MCF 10A (cell line): ENCODE measurements at regions not wholly inside any gene's neighbourhood (a gene's known extent, or its start where the extent isn't known, plus 50 kb on each side); places are given as distances from the start of the nearest gene placed in this dataset.
A peak's percentile ranks its signal among the peaks of the same experiment; 100 is the strongest.

Experiments used
- BruUV-seq: library from RNA; stranded (reverse); fragments of 400-500 nt; replicated peaks from 2 replicates; lab custom pipeline; 2021; lab: Mats Ljungman, UMichigan
- CTCF ChIA-PET: fragments of 300-600 bp; sonication (Branson Sonifier 250); formaldehyde crosslinking; extraction: SDS; loops from one replicate; lab custom pipeline; 2021; ENCODE audit warnings: antibody characterized with exemption, inconsistent platforms; lab: Yijun Ruan, JAX
- POLR2A ChIA-PET: fragments of 300-600, 350-650 bp; sonication (Branson Sonifier 250); formaldehyde crosslinking; extraction: SDS; loops from one replicate; lab custom pipeline; 2020; ENCODE audit warnings: antibody characterized with exemption, inconsistent platforms; lab: Yijun Ruan, JAX
- DNase-seq: peaks from one replicate; pipeline ENCODE4 v3.0.0-alpha.2; 2018; ENCODE audit not compliant: unreplicated experiment
- H3K27ac Mint-ChIP-seq: one replicate; pipeline ENCODE4 v1.8.0; 2022; ENCODE audit warnings: mild to moderate bottlenecking, low read depth, mixed read lengths; ENCODE audit not compliant: unreplicated experiment
- H3K27me3 Mint-ChIP-seq: one replicate; pipeline ENCODE4 v1.8.0; 2022; ENCODE audit warnings: mixed read lengths; ENCODE audit not compliant: insufficient read depth, unreplicated experiment
- H3K36me3 Mint-ChIP-seq: one replicate; pipeline ENCODE4 v1.8.0; 2022; ENCODE audit warnings: mild to moderate bottlenecking, moderate library complexity, mixed read lengths; ENCODE audit not compliant: insufficient read depth, unreplicated experiment
- H3K4me1 Mint-ChIP-seq: one replicate; pipeline ENCODE4 v1.8.0; 2022; ENCODE audit warnings: mixed read lengths; ENCODE audit not compliant: insufficient read depth, unreplicated experiment
- H3K4me3 Mint-ChIP-seq: one replicate; pipeline ENCODE4 v1.8.0; 2022; ENCODE audit warnings: mild to moderate bottlenecking, moderate library complexity, mixed read lengths; ENCODE audit not compliant: unreplicated experiment
- H3K9me3 Mint-ChIP-seq: one replicate; pipeline ENCODE4 v1.8.0; 2022; ENCODE audit warnings: mixed read lengths; ENCODE audit not compliant: unreplicated experiment
- CTCF ChIP-seq: fragments of 200-600 bp; IDR thresholded peaks from one replicate; pipeline ENCODE4 v1.8.0; 2022; ENCODE audit warnings: antibody characterized with exemption, mild to moderate bottlenecking; ENCODE audit not compliant: unreplicated experiment
- intact Hi-C: fragments of 100-400 bp; cut with micrococcal nuclease; formaldehyde crosslinking; loops from 2 replicates; pipeline ENCODE4 v1.14.1; 2022

- Mint-ChIP-seq H3K27me3 (no peaks in the 10 kb centered on the region), H3K9me3 (no peaks in the 10 kb centered on the region), H3K36me3 (peaks cover 3% of the 10 kb centered on the region), H3K4me3 (no peak overlapping the region), H3K4me1 (peaks cover 14% of the 10 kb centered on the region), H3K27ac (peak overlapping the region; percentile 10)
- ChIA-PET CTCF (interaction anchor here (0.6 to 2.8 kb wide), 7 partner anchors 11 to 183 kb away, joined by 3 to 13 read pairs (median 4); no protein-coding TSS in a partner anchor), POLR2A (interaction anchor here (0.7 to 3.6 kb wide), 7 partner anchors 12 to 303 kb away, joined by 3 to 19 read pairs (median 3); no protein-coding TSS in a partner anchor)
- intact Hi-C loops: loop anchor here (10.0 kb wide), 1 partner anchor 78 kb away; no protein-coding TSS in a partner anchor
- TF ChIP-seq CTCF: no peak
- DNase-seq: peak; percentile 37
- no TSS peak for BruUV-seq
Observed at GRCh38 chr5:96516631-96517071, 83.6 kb upstream of the PCSK1 start.

DNA sequence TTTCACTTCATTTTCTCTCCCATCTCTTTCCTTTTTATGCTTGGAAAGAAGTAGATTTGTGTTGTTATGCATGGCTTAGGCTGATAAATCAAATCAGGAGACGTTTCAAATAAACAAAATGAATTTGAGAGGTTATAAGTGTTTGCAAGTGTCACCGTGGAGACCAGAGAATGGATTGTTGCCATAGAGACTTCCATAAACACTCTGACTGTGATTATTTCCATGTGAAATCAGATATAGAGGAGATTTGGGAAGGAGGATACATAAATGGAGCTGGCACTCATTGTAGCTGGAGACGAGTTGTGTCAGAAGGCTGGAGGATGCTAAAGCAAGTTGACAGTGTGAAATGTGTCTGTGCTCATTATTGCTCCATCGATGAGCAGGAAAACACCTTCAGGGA, 84.2 kb upstream of the PCSK1 start:
- TF ChIP-seq CTCF: no peak
- Mint-ChIP-seq H3K4me1 (peaks cover 14% of the 10 kb centered on the region), H3K4me3 (no peak overlapping the region), H3K27me3 (no peaks in the 10 kb centered on the region), H3K36me3 (peaks cover 5% of the 10 kb centered on the region), H3K27ac (peak overlapping the region; percentile 10), H3K9me3 (no peaks in the 10 kb centered on the region)
- no TSS peak for BruUV-seq
- intact Hi-C loops: loop anchor here (10.0 kb wide), 1 partner anchor 78 kb away; no protein-coding TSS in a partner anchor
- ChIA-PET POLR2A (interaction anchor here (0.7 to 3.6 kb wide), 7 partner anchors 8 to 304 kb away, joined by 3 to 19 read pairs (median 3); no protein-coding TSS in a partner anchor), CTCF (interaction anchor here (0.6 to 2.8 kb wide), 7 partner anchors 11 to 183 kb away, joined by 3 to 13 read pairs (median 4); no protein-coding TSS in a partner anchor)
- no peak for DNase-seq

DNA sequence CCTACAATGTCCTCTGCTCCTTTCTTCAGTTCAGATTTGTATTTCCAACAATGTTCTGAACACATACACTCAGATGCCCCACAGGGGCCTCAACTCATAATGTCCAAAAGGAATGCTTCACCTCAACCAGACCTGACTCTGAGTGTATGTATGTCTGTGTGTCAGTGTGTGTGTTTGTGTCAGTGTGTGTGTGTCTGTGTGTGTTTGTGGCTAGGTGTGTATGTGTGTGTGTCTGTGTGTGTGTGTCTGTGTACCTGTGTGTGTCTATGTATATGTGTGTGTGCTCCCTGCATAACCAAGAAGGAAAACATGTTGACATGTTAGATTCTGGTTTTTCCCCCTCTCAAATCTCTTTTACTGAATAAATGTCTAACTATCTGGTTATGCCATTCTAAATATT, 87.3 kb upstream of the PCSK1 start:
- intact Hi-C loops: no loop called here
- Mint-ChIP-seq H3K27me3 (no peaks in the 10 kb centered on the region), H3K27ac (no peak overlapping the region), H3K9me3 (no peaks in the 10 kb centered on the region), H3K4me3 (no peak overlapping the region), H3K4me1 (peaks cover 9% of the 10 kb centered on the region), H3K36me3 (peaks cover 5% of the 10 kb centered on the region)
- CTCF ChIA-PET: no interaction called here
- no peak for TF ChIP-seq CTCF
- no peak for DNase-seq
- POLR2A ChIA-PET: interaction anchor here (3.6 kb wide), 1 partner anchor 8 kb away, joined by 19 read pairs; no protein-coding TSS in a partner anchor
- no TSS peak for BruUV-seq

GRCh38 chr5:96522635-96523355, 89.7 kb upstream of the PCSK1 start:
- ChIA-PET CTCF (interaction anchor here (0.6 to 1.2 kb wide), 3 partner anchors 137 to 394 kb away, joined by 3 to 6 read pairs (median 5); no protein-coding TSS in a partner anchor), POLR2A (interaction anchor here (0.7 kb wide), 1 partner anchor 13 kb away, joined by 4 read pairs; no protein-coding TSS in a partner anchor)
- H3K27me3 Mint-ChIP-seq: no peaks in the 10 kb centered on the region
- BruUV-seq: no TSS peak
- no peak overlapping the region for H3K4me3 Mint-ChIP-seq
- no peak for TF ChIP-seq CTCF
- no peak overlapping the region for H3K27ac Mint-ChIP-seq
- intact Hi-C loops: no loop called here
- H3K36me3 Mint-ChIP-seq: peaks cover 5% of the 10 kb centered on the region
- H3K9me3 Mint-ChIP-seq: no peaks in the 10 kb centered on the region
- no peaks in the 10 kb centered on the region for H3K4me1 Mint-ChIP-seq
- DNase-seq: no peak
